Astrocyte (in vitro differentiated cells and primary cell): ENCODE measurements at regions not wholly inside any gene's neighbourhood (a gene's known extent, or its start where the extent isn't known, plus 50 kb on each side); places are given as distances from the start of the nearest gene placed in this dataset.

Source experiments
- DNase-seq: peaks from one replicate; pipeline ENCODE4 v3.0.0-alpha.2; 2010; ENCODE audit warnings: low read depth
- FAIRE-seq: peaks from 2 replicates; lab custom pipeline; 2011; peaks lifted over from hg19 to GRCh38; lab: Jason Lieb, UNC
- H2AFZ ChIP-seq: 2 replicates; pipeline ENCODE4 v1.6.0; 2012; ENCODE audit warnings: low read depth, low read length, inconsistent platforms
- H3K27ac ChIP-seq: 2 replicates; pipeline ENCODE4 v1.5.1; 2011; ENCODE audit warnings: low read depth, low read length, inconsistent platforms
- H3K27me3 ChIP-seq: 2 replicates; pipeline ENCODE4 v1.6.0; 2011; ENCODE audit warnings: low read length, inconsistent platforms; ENCODE audit not compliant: insufficient read depth
- H3K36me3 ChIP-seq: 2 replicates; pipeline ENCODE4 v1.5.1; 2011; ENCODE audit warnings: low read length, inconsistent platforms; ENCODE audit not compliant: insufficient read depth
- H3K4me1 ChIP-seq: 2 replicates; pipeline ENCODE4 v1.5.1; 2011; ENCODE audit warnings: low read length, inconsistent platforms; ENCODE audit not compliant: insufficient read depth
- H3K4me2 ChIP-seq: 2 replicates; pipeline ENCODE4 v1.6.0; 2012; ENCODE audit warnings: low read length, inconsistent platforms
- H3K4me3 ChIP-seq: 2 replicates; pipeline ENCODE4 v1.5.1; 2011; ENCODE audit warnings: low read depth, mild to moderate bottlenecking, low read length, inconsistent platforms; ENCODE audit not compliant: insufficient read depth
- H3K79me2 ChIP-seq: 2 replicates; pipeline ENCODE4 v1.6.0; 2012; ENCODE audit warnings: mild to moderate bottlenecking, low read length, inconsistent platforms; ENCODE audit not compliant: insufficient read depth
- H3K9ac ChIP-seq: 2 replicates; pipeline ENCODE4 v1.6.0; 2012; ENCODE audit warnings: mild to moderate bottlenecking, low read length, inconsistent platforms
- H3K9me3 ChIP-seq: 2 replicates; pipeline ENCODE4 v1.5.1; 2012; ENCODE audit warnings: low read depth, mild to moderate bottlenecking, low read length, inconsistent platforms; ENCODE audit not compliant: insufficient read depth
- H4K20me1 ChIP-seq: 2 replicates; pipeline ENCODE4 v1.6.0; 2012; ENCODE audit warnings: low read length, inconsistent platforms; ENCODE audit not compliant: insufficient read depth
- H3K27ac Mint-ChIP-seq: one replicate; pipeline ENCODE4 v1.8.0; 2021; ENCODE audit warnings: mild to moderate bottlenecking, mixed read lengths; ENCODE audit not compliant: unreplicated experiment
- H3K27me3 Mint-ChIP-seq: one replicate; pipeline ENCODE4 v1.8.0; 2021; ENCODE audit warnings: low read depth, mixed read lengths; ENCODE audit not compliant: unreplicated experiment
- H3K36me3 Mint-ChIP-seq: one replicate; pipeline ENCODE4 v1.8.0; 2021; ENCODE audit warnings: low read depth, mixed read lengths; ENCODE audit not compliant: unreplicated experiment
- H3K4me1 Mint-ChIP-seq: one replicate; pipeline ENCODE4 v1.8.0; 2021; ENCODE audit warnings: low read depth, mixed read lengths; ENCODE audit not compliant: unreplicated experiment
- H3K4me3 Mint-ChIP-seq: one replicate; pipeline ENCODE4 v1.8.0; 2021; ENCODE audit warnings: mild to moderate bottlenecking, moderate library complexity, mixed read lengths; ENCODE audit not compliant: unreplicated experiment
- H3K9me3 Mint-ChIP-seq: one replicate; pipeline ENCODE4 v1.8.0; 2021; ENCODE audit warnings: mild to moderate bottlenecking, mixed read lengths; ENCODE audit not compliant: unreplicated experiment
- CTCF ChIP-seq: IDR thresholded peaks from 2 replicates; pipeline ENCODE4 v1.5.1; 2011; ENCODE audit warnings: low read depth, mild to moderate bottlenecking, inconsistent platforms, low read length, moderate library complexity; ENCODE audit not compliant: insufficient read depth
- EZH2 ChIP-seq: IDR thresholded peaks from 2 replicates; pipeline ENCODE4 v1.6.1; 2012; ENCODE audit warnings: mild to moderate bottlenecking, low read length, inconsistent platforms; ENCODE audit not compliant: insufficient read depth

GRCh38 chr10:131832056-131832685 lies 68.6 kb upstream of the PPP2R2D start:
- peaks cover 3% of the 10 kb centered on the region for H3K4me1 Mint-ChIP-seq
- H3K27me3 ChIP-seq = no peaks in the 10 kb centered on the region
- no peaks in the 10 kb centered on the region for H3K4me1 ChIP-seq
- no peaks in the 10 kb centered on the region for H3K9me3 Mint-ChIP-seq
- no peak for TF ChIP-seq EZH2
- TF ChIP-seq CTCF = no peak
- FAIRE-seq (no peak), DNase-seq (no peak)
- peaks cover 20% of the 10 kb centered on the region for H3K27me3 Mint-ChIP-seq
- no peak overlapping the region for H3K4me2 ChIP-seq
- H3K4me3 Mint-ChIP-seq = no peak overlapping the region
- H3K36me3 Mint-ChIP-seq = no peaks in the 10 kb centered on the region
- no peaks in the 10 kb centered on the region for H3K36me3 ChIP-seq
- H3K4me3 ChIP-seq = no peak overlapping the region
- H3K27ac ChIP-seq = no peak overlapping the region
- H3K27ac Mint-ChIP-seq = no peak overlapping the region
- no peaks in the 10 kb centered on the region for H4K20me1 ChIP-seq
- H3K9me3 ChIP-seq = no peaks in the 10 kb centered on the region
- H3K79me2 ChIP-seq = no peaks in the 10 kb centered on the region
- H2AFZ ChIP-seq = no peak overlapping the region
- no peak overlapping the region for H3K9ac ChIP-seq

GRCh38 chr10:131833013-131833412 lies 67.8 kb upstream of the PPP2R2D start:
- Mint-ChIP-seq H3K4me1 (peaks cover 3% of the 10 kb centered on the region), H3K4me3 (no peak overlapping the region), H3K36me3 (no peaks in the 10 kb centered on the region), H3K9me3 (no peaks in the 10 kb centered on the region), H3K27ac (no peak overlapping the region), H3K27me3 (peaks cover 22% of the 10 kb centered on the region)
- Histone ChIP-seq H3K27me3 (no peaks in the 10 kb centered on the region), H4K20me1 (no peaks in the 10 kb centered on the region), H3K36me3 (no peaks in the 10 kb centered on the region), H3K4me2 (no peak overlapping the region), H3K79me2 (no peaks in the 10 kb centered on the region), H2AFZ (no peak overlapping the region), H3K4me3 (no peak overlapping the region), H3K9me3 (no peaks in the 10 kb centered on the region), H3K27ac (no peak overlapping the region), H3K4me1 (no peaks in the 10 kb centered on the region), H3K9ac (no peak overlapping the region)
- no peak for FAIRE-seq
- no peak for TF ChIP-seq CTCF
- TF ChIP-seq EZH2 = no peak
- DNase-seq = no peak

GRCh38 chr10:131833446-131834080 lies 67.2 kb upstream of the PPP2R2D start:
- Mint-ChIP-seq H3K27ac (no peak overlapping the region), H3K27me3 (peaks cover 24% of the 10 kb centered on the region), H3K4me3 (no peak overlapping the region), H3K36me3 (no peaks in the 10 kb centered on the region), H3K9me3 (no peaks in the 10 kb centered on the region), H3K4me1 (peaks cover 3% of the 10 kb centered on the region)
- H3K27ac ChIP-seq = no peak overlapping the region
- H3K4me1 ChIP-seq = no peaks in the 10 kb centered on the region
- no peaks in the 10 kb centered on the region for H3K27me3 ChIP-seq
- no peak overlapping the region for H3K9ac ChIP-seq
- H4K20me1 ChIP-seq = no peaks in the 10 kb centered on the region
- no peak overlapping the region for H3K4me3 ChIP-seq
- FAIRE-seq = no peak
- no peak overlapping the region for H2AFZ ChIP-seq
- no peaks in the 10 kb centered on the region for H3K36me3 ChIP-seq
- TF ChIP-seq EZH2 = no peak
- no peak for TF ChIP-seq CTCF
- no peaks in the 10 kb centered on the region for H3K79me2 ChIP-seq
- H3K9me3 ChIP-seq = no peaks in the 10 kb centered on the region
- no peak for DNase-seq
- no peak overlapping the region for H3K4me2 ChIP-seq
